ENCODE measurements at regions not wholly inside any gene's neighbourhood (a gene's known extent, or its start where the extent isn't known, plus 50 kb on each side); places are given as distances from the start of the nearest gene placed in this dataset.

- Mint-ChIP-seq H3K27ac (no peak overlapping the region), H3K36me3 (no peaks in the 10 kb centered on the region), H3K9me3 (peaks cover 0 to 8% (median 5%) of the 10 kb centered on the region in 7 donors), H3K4me1 (no peaks in the 10 kb centered on the region), H3K4me3 (no peak overlapping the region), H3K27me3 (ENCODE audit: low read depth in 3 of 3) (no peaks in the 10 kb centered on the region)
- Histone ChIP-seq H3K9me3 (replicated peaks in 1 of 2; ENCODE audit: control insufficient read depth in 1 of 2, insufficient read depth in 1 of 2, low read length in 2 of 2) (peaks cover 11 to 22% of the 10 kb centered on the region in 2 donors), H3K27me3 (ENCODE audit: control insufficient read depth in 2 of 2, insufficient read depth in 2 of 2, low read length in 2 of 2) (no peaks in the 10 kb centered on the region), H3K4me2 (replicated peaks; ENCODE audit: extremely low read depth, low read length, poor library complexity, severe bottlenecking) (no peak overlapping the region), H3K79me2 (ENCODE audit: insufficient read depth, low read length) (no peaks in the 10 kb centered on the region), H3K4me3 (replicated peaks in 1 of 3; ENCODE audit: low read depth in 2 of 3, low read length in 3 of 3) (no peak overlapping the region), H3K36me3 (replicated peaks in 1 of 2; ENCODE audit: control insufficient read depth in 1 of 2, insufficient read depth in 2 of 2, low read length in 2 of 2) (no peaks in the 10 kb centered on the region), H2AFZ (ENCODE audit: insufficient read depth, low read depth, low read length, poor library complexity, severe bottlenecking) (no peak overlapping the region), H3K9ac (ENCODE audit: insufficient read depth, low read length, poor library complexity, severe bottlenecking) (no peak overlapping the region), H4K20me1 (ENCODE audit: insufficient read depth, low read length) (no peaks in the 10 kb centered on the region), H3K4me1 (ENCODE audit: control insufficient read depth in 1 of 2, insufficient read depth in 2 of 2, low read length in 2 of 2) (no peaks in the 10 kb centered on the region), H3K27ac (ENCODE audit: low read depth in 1 of 2, low read length in 2 of 2) (no peak overlapping the region)
- intact Hi-C loops (cut with micrococcal nuclease), result no loop called here
- DNase-seq, result no peak
- WGBS (ENCODE audit: insufficient coverage), result 92% methylated on average over 4 of the region's 7 CpGs
- no peak for TF ChIP-seq CTCF (IDR thresholded peaks at IDR 0.05)
These were observed 1256.0 kb downstream of the AMY1C start for GRCh38 chr1:105005594-105006195.

GRCh38 chr1:105017587-105017986, 1267.9 kb downstream of the AMY1C start:
- Histone ChIP-seq H3K4me2 (replicated peaks; ENCODE audit: extremely low read depth, low read length, poor library complexity, severe bottlenecking) (no peak overlapping the region), H3K27me3 (ENCODE audit: control insufficient read depth in 2 of 2, insufficient read depth in 2 of 2, low read length in 2 of 2) (no peaks in the 10 kb centered on the region), H3K27ac (ENCODE audit: low read depth in 1 of 2, low read length in 2 of 2) (no peak overlapping the region), H2AFZ (ENCODE audit: insufficient read depth, low read depth, low read length, poor library complexity, severe bottlenecking) (no peak overlapping the region), H4K20me1 (ENCODE audit: insufficient read depth, low read length) (no peaks in the 10 kb centered on the region), H3K79me2 (ENCODE audit: insufficient read depth, low read length) (no peaks in the 10 kb centered on the region), H3K4me3 (replicated peaks in 1 of 3; ENCODE audit: low read depth in 2 of 3, low read length in 3 of 3) (no peak overlapping the region), H3K9ac (ENCODE audit: insufficient read depth, low read length, poor library complexity, severe bottlenecking) (no peak overlapping the region), H3K4me1 (ENCODE audit: control insufficient read depth in 1 of 2, insufficient read depth in 2 of 2, low read length in 2 of 2) (no peaks in the 10 kb centered on the region), H3K9me3 (replicated peaks in 1 of 2; ENCODE audit: control insufficient read depth in 1 of 2, insufficient read depth in 1 of 2, low read length in 2 of 2) (no peaks in the 10 kb centered on the region), H3K36me3 (replicated peaks in 1 of 2; ENCODE audit: control insufficient read depth in 1 of 2, insufficient read depth in 2 of 2, low read length in 2 of 2) (no peaks in the 10 kb centered on the region)
- intact Hi-C loops (cut with micrococcal nuclease), result no loop called here
- no peaks in the 10 kb centered on the region for H3K4me1 Mint-ChIP-seq
- H3K27me3 Mint-ChIP-seq (ENCODE audit: low read depth in 3 of 3), result no peaks in the 10 kb centered on the region
- H3K36me3 Mint-ChIP-seq, result no peaks in the 10 kb centered on the region
- H3K4me3 Mint-ChIP-seq, result no peak overlapping the region
- WGBS (ENCODE audit: insufficient coverage), result 89% methylated on average over 4 of the region's 7 CpGs
- DNase-seq, result no peak
- peaks cover 0 to 10% (median 2%) of the 10 kb centered on the region in 7 donors for H3K9me3 Mint-ChIP-seq
- TF ChIP-seq CTCF (IDR thresholded peaks at IDR 0.05), result no peak
- H3K27ac Mint-ChIP-seq, result no peak overlapping the region
